ENCODE measurements at regions not wholly inside any gene's neighbourhood (a gene's known extent, or its start where the extent isn't known, plus 50 kb on each side); places are given as distances from the start of the nearest gene placed in this dataset.

GRCh38 chr16:50992350-50993032 is 158.6 kb downstream of the SALL1 start:
- no peak overlapping the region for H3K27ac ChIP-seq (ENCODE audit: low read length)
- ATAC-seq (no peak), DNase-seq (no peak)
- H3K4me1 ChIP-seq (ENCODE audit: control insufficient read depth, insufficient read depth, low read length): no peaks in the 10 kb centered on the region
- intact Hi-C loops (cut with DNase I): no loop called here
- H3K9me3 ChIP-seq (ENCODE audit: control insufficient read depth, low read length): no peaks in the 10 kb centered on the region
- WGBS: 90% methylated on average over 18 of the region's 18 CpGs
- H3K4me3 ChIP-seq (ENCODE audit: low read length): no peak overlapping the region
- no peaks in the 10 kb centered on the region for H3K27me3 ChIP-seq (ENCODE audit: control insufficient read depth, insufficient read depth)

GRCh38 chr16:50991436-50991835 is 159.6 kb downstream of the SALL1 start:
- intact Hi-C loops (cut with DNase I): no loop called here
- H3K27me3 ChIP-seq (ENCODE audit: control insufficient read depth, insufficient read depth): no peaks in the 10 kb centered on the region
- no peak for ATAC-seq
- H3K27ac ChIP-seq (ENCODE audit: low read length): no peak overlapping the region
- no peaks in the 10 kb centered on the region for H3K9me3 ChIP-seq (ENCODE audit: control insufficient read depth, low read length)
- H3K4me3 ChIP-seq (ENCODE audit: low read length): no peak overlapping the region
- 85% methylated on average over 13 of the region's 13 CpGs for WGBS
- H3K4me1 ChIP-seq (ENCODE audit: control insufficient read depth, insufficient read depth, low read length): no peaks in the 10 kb centered on the region
- DNase-seq: no peak

- Histone ChIP-seq H3K4me1 (ENCODE audit: control insufficient read depth, insufficient read depth, low read length) (no peaks in the 10 kb centered on the region), H3K4me3 (ENCODE audit: low read length) (no peak overlapping the region), H3K27ac (ENCODE audit: low read length) (no peak overlapping the region), H3K9me3 (ENCODE audit: control insufficient read depth, low read length) (no peaks in the 10 kb centered on the region), H3K27me3 (ENCODE audit: control insufficient read depth, insufficient read depth) (no peaks in the 10 kb centered on the region)
- intact Hi-C loops (cut with DNase I): no loop called here
- 94% methylated on average over 14 of the region's 14 CpGs for WGBS
- DNase-seq: no peak
- no peak for ATAC-seq
These were observed 160.1 kb downstream of the SALL1 start for GRCh38 chr16:50991006-50991405.

GRCh38 chr16:50989047-50989446 is 162.0 kb downstream of the SALL1 start:
- Histone ChIP-seq H3K4me1 (ENCODE audit: control insufficient read depth, insufficient read depth, low read length) (no peaks in the 10 kb centered on the region), H3K27me3 (ENCODE audit: control insufficient read depth, insufficient read depth) (no peaks in the 10 kb centered on the region), H3K27ac (ENCODE audit: low read length) (no peak overlapping the region), H3K4me3 (ENCODE audit: low read length) (no peak overlapping the region), H3K9me3 (ENCODE audit: control insufficient read depth, low read length) (no peaks in the 10 kb centered on the region)
- intact Hi-C loops (cut with DNase I): no loop called here
- 52% methylated on average over 1 of the region's 1 CpG for WGBS
- DNase-seq (no peak), ATAC-seq (no peak)

- WGBS: 52% methylated on average over 3 of the region's 3 CpGs
- Histone ChIP-seq H3K4me3 (ENCODE audit: low read length) (no peak overlapping the region), H3K4me1 (ENCODE audit: control insufficient read depth, insufficient read depth, low read length) (no peaks in the 10 kb centered on the region), H3K9me3 (ENCODE audit: control insufficient read depth, low read length) (no peaks in the 10 kb centered on the region), H3K27me3 (ENCODE audit: control insufficient read depth, insufficient read depth) (no peaks in the 10 kb centered on the region), H3K27ac (ENCODE audit: low read length) (no peak overlapping the region)
- ATAC-seq (no peak), DNase-seq (no peak)
- intact Hi-C loops (cut with DNase I): no loop called here
These were observed 162.6 kb downstream of the SALL1 start for GRCh38 chr16:50988441-50988840.

- ATAC-seq (no peak), DNase-seq (no peak)
- Histone ChIP-seq H3K4me3 (ENCODE audit: low read length) (no peak overlapping the region), H3K9me3 (ENCODE audit: control insufficient read depth, low read length) (no peaks in the 10 kb centered on the region), H3K27me3 (ENCODE audit: control insufficient read depth, insufficient read depth) (no peaks in the 10 kb centered on the region), H3K4me1 (ENCODE audit: control insufficient read depth, insufficient read depth, low read length) (no peaks in the 10 kb centered on the region), H3K27ac (ENCODE audit: low read length) (no peak overlapping the region)
- 63% methylated on average over 5 of the region's 5 CpGs for WGBS
- intact Hi-C loops (cut with DNase I): no loop called here
These were observed 164.6 kb downstream of the SALL1 start for GRCh38 chr16:50986453-50986852.

- DNase-seq (no peak), ATAC-seq (no peak)
- Histone ChIP-seq H3K9me3 (ENCODE audit: control insufficient read depth, low read length) (no peaks in the 10 kb centered on the region), H3K27ac (ENCODE audit: low read length) (no peak overlapping the region), H3K4me1 (ENCODE audit: control insufficient read depth, insufficient read depth, low read length) (no peaks in the 10 kb centered on the region), H3K4me3 (ENCODE audit: low read length) (no peak overlapping the region), H3K27me3 (ENCODE audit: control insufficient read depth, insufficient read depth) (no peaks in the 10 kb centered on the region)
- 57% methylated on average over 2 of the region's 2 CpGs for WGBS
- intact Hi-C loops (cut with DNase I): no loop called here
These were observed 165.3 kb downstream of the SALL1 start for GRCh38 chr16:50985733-50986132.

- Histone ChIP-seq H3K27ac (ENCODE audit: low read length) (no peak overlapping the region), H3K4me1 (ENCODE audit: control insufficient read depth, insufficient read depth, low read length) (no peaks in the 10 kb centered on the region), H3K27me3 (ENCODE audit: control insufficient read depth, insufficient read depth) (no peaks in the 10 kb centered on the region), H3K4me3 (ENCODE audit: low read length) (no peak overlapping the region), H3K9me3 (ENCODE audit: control insufficient read depth, low read length) (no peaks in the 10 kb centered on the region)
- WGBS: 49% methylated on average over 6 of the region's 6 CpGs
- intact Hi-C loops (cut with DNase I): no loop called here
- ATAC-seq: no peak
- no peak for DNase-seq
These were observed 166.4 kb downstream of the SALL1 start for GRCh38 chr16:50984688-50985087.

GRCh38 chr16:50982808-50983207 is 168.3 kb downstream of the SALL1 start:
- Histone ChIP-seq H3K9me3 (ENCODE audit: control insufficient read depth, low read length) (no peaks in the 10 kb centered on the region), H3K27me3 (ENCODE audit: control insufficient read depth, insufficient read depth) (no peaks in the 10 kb centered on the region), H3K4me1 (ENCODE audit: control insufficient read depth, insufficient read depth, low read length) (no peaks in the 10 kb centered on the region), H3K27ac (ENCODE audit: low read length) (no peak overlapping the region), H3K4me3 (ENCODE audit: low read length) (no peak overlapping the region)
- no peak for ATAC-seq
- no peak for DNase-seq
- intact Hi-C loops (cut with DNase I): no loop called here

GRCh38 chr16:50981951-50982350 is 169.1 kb downstream of the SALL1 start:
- whole genome bisulfite sequencing: 85% methylated on average over 6 of the region's 6 CpGs
- Histone ChIP-seq H3K4me3 (ENCODE audit: low read length) (no peak overlapping the region), H3K27ac (ENCODE audit: low read length) (no peak overlapping the region), H3K4me1 (ENCODE audit: control insufficient read depth, insufficient read depth, low read length) (no peaks in the 10 kb centered on the region), H3K9me3 (ENCODE audit: control insufficient read depth, low read length) (no peaks in the 10 kb centered on the region), H3K27me3 (ENCODE audit: control insufficient read depth, insufficient read depth) (no peaks in the 10 kb centered on the region)
- ATAC-seq (no peak), DNase-seq (no peak)
- intact Hi-C loops (cut with DNase I): no loop called here

- H3K27me3 ChIP-seq (ENCODE audit: control insufficient read depth, insufficient read depth): no peaks in the 10 kb centered on the region
- WGBS: 64% methylated on average over 3 of the region's 3 CpGs
- ATAC-seq (no peak), DNase-seq (no peak)
- H3K4me1 ChIP-seq (ENCODE audit: control insufficient read depth, insufficient read depth, low read length): no peaks in the 10 kb centered on the region
- H3K4me3 ChIP-seq (ENCODE audit: low read length): no peak overlapping the region
- no peak overlapping the region for H3K27ac ChIP-seq (ENCODE audit: low read length)
- H3K9me3 ChIP-seq (ENCODE audit: control insufficient read depth, low read length): no peaks in the 10 kb centered on the region
- intact Hi-C loops (cut with DNase I): no loop called here
These were observed 170.4 kb downstream of the SALL1 start for GRCh38 chr16:50980666-50981065.

Measured in right cardiac atrium (tissue), 5 donors.